Suprapubic skin (tissue), 4 donors: ENCODE measurements at regions not wholly inside any gene's neighbourhood (a gene's known extent, or its start where the extent isn't known, plus 50 kb on each side); places are given as distances from the start of the nearest gene placed in this dataset.

ENCODE experiments used
- DNase-seq, 2 donors: peaks; one replicate each; pipeline ENCODE4 v3.0.0-alpha.2; 2019; ENCODE audit warnings: low spot score in 2 of 2
- H3K27ac ChIP-seq: fragments of 200-600 bp; sonication (generic); one replicate; pipeline ENCODE4 v1.5.1; 2019
- H3K27me3 ChIP-seq: fragments of 200-600 bp; sonication (generic); one replicate; pipeline ENCODE4 v1.5.1; 2019
- H3K36me3 ChIP-seq: fragments of 200-600 bp; sonication (generic); one replicate; pipeline ENCODE4 v1.5.1; 2019
- H3K4me1 ChIP-seq: fragments of 200-600 bp; sonication (generic); one replicate; pipeline ENCODE4 v1.5.1; 2019
- H3K4me3 ChIP-seq: fragments of 200-600 bp; sonication (generic); one replicate; pipeline ENCODE4 v1.5.1; 2019; ENCODE audit warnings: mild to moderate bottlenecking
- H3K9me3 ChIP-seq: fragments of 200-600 bp; sonication (generic); one replicate; pipeline ENCODE4 v1.5.1; 2019
- CTCF ChIP-seq, 2 donors: fragments of 200-600 bp in 1 of 2; fragments of 450-650 bp in 1 of 2; sonication (generic) in 1 of 2; IDR thresholded peaks; one replicate each; pipeline ENCODE4 v1.5.1; 2016 to 2019; ENCODE audit warnings: antibody characterized with exemption in 2 of 2, mild to moderate bottlenecking in 1 of 2, moderate library complexity in 1 of 2
- EP300 ChIP-seq: sonication (generic); formaldehyde crosslinking; IDR thresholded peaks from one replicate; pipeline ENCODE4 v1.6.1; 2017; ENCODE audit warnings: antibody characterized with exemption
- POLR2A ChIP-seq, 2 donors: fragments of 450-650 bp; IDR thresholded peaks; one replicate each; pipeline ENCODE4 v1.6.1; 2017; ENCODE audit warnings: antibody characterized with exemption in 2 of 2, mild to moderate bottlenecking in 2 of 2, moderate library complexity in 2 of 2
- POLR2AphosphoS5 ChIP-seq, 3 donors: sonication (generic); formaldehyde crosslinking; IDR thresholded peaks; one replicate each; pipeline ENCODE4 v1.6.1; 2017; ENCODE audit warnings: antibody characterized with exemption in 3 of 3
- WGBS: methylation state at CpG from one replicate; pipeline ENCODE4 v1.1.5; 2018; 5-methylcytosine and 5-hydroxymethylcytosine counted together

- TF ChIP-seq POLR2A (IDR thresholded peaks at IDR 0.05) (no peak), POLR2AphosphoS5 (IDR thresholded peaks at IDR 0.05) (no peak), CTCF (IDR thresholded peaks at IDR 0.05) (no peak), EP300 (no peak)
These were observed 964.7 kb downstream of the TUSC7 start for GRCh38 chr3:117674321-117674720.

DNA sequence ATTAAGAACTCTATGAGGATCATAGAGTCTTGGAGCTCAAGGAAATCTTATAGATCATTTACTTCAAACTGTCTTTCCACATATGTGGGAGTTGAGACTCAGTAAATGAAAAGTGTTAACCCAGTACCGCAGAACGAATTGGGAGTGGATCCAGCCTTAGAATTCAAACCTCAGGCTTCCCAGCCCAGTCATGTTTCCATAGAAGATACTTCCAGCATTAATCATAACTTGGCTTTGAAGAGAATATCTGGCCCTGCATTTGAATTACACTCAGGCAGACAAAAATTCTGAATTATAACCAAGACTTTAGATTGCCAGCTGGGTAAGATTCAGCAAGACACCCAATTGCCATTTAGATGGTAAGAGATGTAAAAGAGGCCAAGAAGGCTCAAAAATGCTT lies 972.0 kb downstream of the TUSC7 start:
- no peak for DNase-seq
- 33% methylated on average over 2 of the region's 2 CpGs for WGBS
- Histone ChIP-seq H3K27me3 (no peaks in the 10 kb centered on the region), H3K36me3 (no peaks in the 10 kb centered on the region), H3K9me3 (no peaks in the 10 kb centered on the region), H3K4me3 (no peak overlapping the region), H3K4me1 (no peaks in the 10 kb centered on the region), H3K27ac (no peak overlapping the region)
- no peak for TF ChIP-seq POLR2AphosphoS5 (IDR thresholded peaks at IDR 0.05)
- TF ChIP-seq EP300 = no peak
- no peak for TF ChIP-seq CTCF (IDR thresholded peaks at IDR 0.05)
- no peak for TF ChIP-seq POLR2A (IDR thresholded peaks at IDR 0.05)

More at GRCh38 chr3:117674321-117674720, 964.7 kb downstream of the TUSC7 start:
- Histone ChIP-seq H3K4me1 (no peaks in the 10 kb centered on the region), H3K27me3 (no peaks in the 10 kb centered on the region), H3K36me3 (no peaks in the 10 kb centered on the region), H3K27ac (no peak overlapping the region), H3K4me3 (no peak overlapping the region), H3K9me3 (no peaks in the 10 kb centered on the region)
- DNase-seq = no peak
- WGBS = 97% methylated on average over 4 of the region's 4 CpGs

GRCh38 chr3:117687096-117687495 lies 977.5 kb downstream of the TUSC7 start:
- H3K27me3 ChIP-seq = no peaks in the 10 kb centered on the region
- no peaks in the 10 kb centered on the region for H3K4me1 ChIP-seq
- DNase-seq = no peak
- WGBS = 85% methylated on average over 2 of the region's 2 CpGs
- H3K4me3 ChIP-seq = no peak overlapping the region
- no peaks in the 10 kb centered on the region for H3K9me3 ChIP-seq
- H3K36me3 ChIP-seq = no peaks in the 10 kb centered on the region
- TF ChIP-seq EP300 = no peak
- TF ChIP-seq CTCF (IDR thresholded peaks at IDR 0.05) = no peak
- no peak for TF ChIP-seq POLR2AphosphoS5 (IDR thresholded peaks at IDR 0.05)
- TF ChIP-seq POLR2A (IDR thresholded peaks at IDR 0.05) = no peak
- H3K27ac ChIP-seq = no peak overlapping the region

DNA sequence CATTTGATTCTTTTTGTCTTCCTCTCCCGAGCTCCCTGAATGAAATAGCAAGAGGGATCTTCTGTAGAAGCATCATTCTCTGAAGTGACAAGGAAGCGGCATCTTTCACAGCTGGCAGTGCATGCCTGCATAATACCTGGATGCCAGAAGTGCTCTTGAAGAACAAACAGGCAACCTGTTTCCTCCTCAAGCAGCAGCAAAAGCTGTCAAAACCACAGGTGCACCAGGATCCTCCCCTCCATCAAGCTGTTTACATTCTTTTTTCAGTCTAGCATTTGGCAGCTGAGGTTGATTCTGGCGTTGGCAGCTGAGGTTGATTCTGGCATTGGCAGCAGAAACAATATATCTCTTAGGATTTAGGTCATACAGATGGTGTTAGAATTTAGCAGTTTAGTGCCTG lies 979.0 kb downstream of the TUSC7 start:
- no peak for DNase-seq
- WGBS = 43% methylated on average over 3 of the region's 3 CpGs

GRCh38 chr3:117691526-117691925 lies 981.9 kb downstream of the TUSC7 start:
- TF ChIP-seq EP300 (no peak), POLR2A (IDR thresholded peaks at IDR 0.05) (no peak), POLR2AphosphoS5 (IDR thresholded peaks at IDR 0.05) (no peak), CTCF (IDR thresholded peaks at IDR 0.05) (no peak)
- no peak overlapping the region for H3K27ac ChIP-seq
- no peaks in the 10 kb centered on the region for H3K27me3 ChIP-seq
- H3K4me1 ChIP-seq = no peaks in the 10 kb centered on the region
- no peaks in the 10 kb centered on the region for H3K36me3 ChIP-seq
- H3K4me3 ChIP-seq = no peak overlapping the region
- 68% methylated on average over 1 of the region's 1 CpG for WGBS
- no peak for DNase-seq
- H3K9me3 ChIP-seq = no peaks in the 10 kb centered on the region

More for the DNA sequence above, 979.0 kb downstream of the TUSC7 start:
- TF ChIP-seq CTCF (IDR thresholded peaks at IDR 0.05) = no peak
- no peak for TF ChIP-seq EP300
- TF ChIP-seq POLR2AphosphoS5 (IDR thresholded peaks at IDR 0.05) = no peak
- TF ChIP-seq POLR2A (IDR thresholded peaks at IDR 0.05) = no peak
- H3K4me1 ChIP-seq = no peaks in the 10 kb centered on the region
- no peak overlapping the region for H3K4me3 ChIP-seq
- H3K36me3 ChIP-seq = no peaks in the 10 kb centered on the region
- H3K27ac ChIP-seq = no peak overlapping the region
- H3K9me3 ChIP-seq = no peaks in the 10 kb centered on the region
- H3K27me3 ChIP-seq = no peaks in the 10 kb centered on the region
